HEK293 (cell line): ENCODE measurements at regions not wholly inside any gene's neighbourhood (a gene's known extent, or its start where the extent isn't known, plus 50 kb on each side); places are given as distances from the start of the nearest gene placed in this dataset.
"Not testable (repeated sequence)": the region's sequence is repeated elsewhere in the genome, so short reads cannot be mapped to it uniquely, and the experiment has no call there.

Experiments
- KLF16 ChIP-seq: fragments of 450-650 bp; formaldehyde crosslinking; IDR thresholded peaks from 2 replicates; pipeline ENCODE4 v1.5.1; 2017; ENCODE audit warnings: missing biosample characterization, missing genetic modification characterization
- YY1 ChIP-seq: fragments of 450-650 bp; formaldehyde crosslinking; IDR thresholded peaks from 2 replicates; pipeline ENCODE4 v1.5.1; 2018; ENCODE audit warnings: missing biosample characterization, missing genetic modification characterization
- ZBTB21 ChIP-seq: fragments of 450-650 bp; formaldehyde crosslinking; IDR thresholded peaks from 2 replicates; pipeline ENCODE4 v1.5.1; 2017; ENCODE audit warnings: missing biosample characterization, missing genetic modification characterization
- ZNF121 ChIP-seq: fragments of 450-650 bp; formaldehyde crosslinking; IDR thresholded peaks from 2 replicates; pipeline ENCODE4 v1.5.1; 2016; ENCODE audit warnings: missing biosample characterization, missing genetic modification characterization
- ZNF138 ChIP-seq: fragments of 450-650 bp; formaldehyde crosslinking; IDR thresholded peaks from 2 replicates; pipeline ENCODE4 v1.5.1; 2016; ENCODE audit warnings: missing biosample characterization, missing genetic modification characterization, borderline replicate concordance
- ZNF140 ChIP-seq: fragments of 450-650 bp; formaldehyde crosslinking; IDR thresholded peaks from 2 replicates; pipeline ENCODE4 v1.5.1; 2016; ENCODE audit warnings: missing biosample characterization, missing genetic modification characterization
- ZNF174 ChIP-seq: fragments of 450-650 bp; formaldehyde crosslinking; IDR thresholded peaks from 2 replicates; pipeline ENCODE4 v1.5.0; 2017; ENCODE audit warnings: missing biosample characterization, mild to moderate bottlenecking, missing genetic modification characterization
- ZNF23 ChIP-seq: fragments of 450-650 bp; formaldehyde crosslinking; IDR thresholded peaks from 2 replicates; pipeline ENCODE4 v1.5.1; 2016; ENCODE audit warnings: missing biosample characterization, missing genetic modification characterization, borderline replicate concordance
- TF ChIP-seq, protein P1 (sequence below): fragments of 450-650 bp; formaldehyde crosslinking; IDR thresholded peaks from 2 replicates; pipeline ENCODE4 v1.5.1; 2016; ENCODE audit warnings: missing biosample characterization, missing genetic modification characterization
- TF ChIP-seq, protein P2 (sequence below): fragments of 450-650 bp; formaldehyde crosslinking; IDR thresholded peaks from 2 replicates; pipeline ENCODE4 v1.5.1; 2016; ENCODE audit warnings: missing biosample characterization, missing genetic modification characterization, borderline replicate concordance

DNA sequence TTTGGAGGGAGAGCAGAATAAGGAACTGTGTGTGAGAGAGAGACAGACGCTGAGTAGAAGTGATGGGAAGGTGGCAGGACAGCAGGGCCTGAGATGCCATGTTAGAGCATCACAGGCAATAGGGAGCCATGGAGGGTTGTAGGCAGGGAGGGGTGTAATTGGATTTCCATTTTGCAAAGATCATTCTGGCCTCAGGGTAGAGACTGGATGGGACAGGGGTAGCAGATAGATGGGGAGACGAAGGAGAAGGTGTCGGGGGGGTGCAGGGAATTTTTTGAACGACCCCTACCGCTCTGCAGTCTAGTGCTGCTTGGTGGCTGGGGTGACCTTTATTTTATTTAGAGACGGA is 106.4 kb downstream of the CRLF3 start:
- not testable (repeated sequence) for TF ChIP-seq YY1 (tag by site-specific recombination); ZNF138; ZBTB21 (tag by site-specific recombination); ZNF23 (tag by site-specific recombination); KLF16 (tag by site-specific recombination); ZNF140; ZNF174 (tag by site-specific recombination); ZNF121 (tag by site-specific recombination)
- TF ChIP-seq, protein P1, sequence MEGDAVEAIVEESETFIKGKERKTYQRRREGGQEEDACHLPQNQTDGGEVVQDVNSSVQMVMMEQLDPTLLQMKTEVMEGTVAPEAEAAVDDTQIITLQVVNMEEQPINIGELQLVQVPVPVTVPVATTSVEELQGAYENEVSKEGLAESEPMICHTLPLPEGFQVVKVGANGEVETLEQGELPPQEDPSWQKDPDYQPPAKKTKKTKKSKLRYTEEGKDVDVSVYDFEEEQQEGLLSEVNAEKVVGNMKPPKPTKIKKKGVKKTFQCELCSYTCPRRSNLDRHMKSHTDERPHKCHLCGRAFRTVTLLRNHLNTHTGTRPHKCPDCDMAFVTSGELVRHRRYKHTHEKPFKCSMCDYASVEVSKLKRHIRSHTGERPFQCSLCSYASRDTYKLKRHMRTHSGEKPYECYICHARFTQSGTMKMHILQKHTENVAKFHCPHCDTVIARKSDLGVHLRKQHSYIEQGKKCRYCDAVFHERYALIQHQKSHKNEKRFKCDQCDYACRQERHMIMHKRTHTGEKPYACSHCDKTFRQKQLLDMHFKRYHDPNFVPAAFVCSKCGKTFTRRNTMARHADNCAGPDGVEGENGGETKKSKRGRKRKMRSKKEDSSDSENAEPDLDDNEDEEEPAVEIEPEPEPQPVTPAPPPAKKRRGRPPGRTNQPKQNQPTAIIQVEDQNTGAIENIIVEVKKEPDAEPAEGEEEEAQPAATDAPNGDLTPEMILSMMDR (tag by site-specific recombination) = not testable (repeated sequence)
- TF ChIP-seq, protein P2, sequence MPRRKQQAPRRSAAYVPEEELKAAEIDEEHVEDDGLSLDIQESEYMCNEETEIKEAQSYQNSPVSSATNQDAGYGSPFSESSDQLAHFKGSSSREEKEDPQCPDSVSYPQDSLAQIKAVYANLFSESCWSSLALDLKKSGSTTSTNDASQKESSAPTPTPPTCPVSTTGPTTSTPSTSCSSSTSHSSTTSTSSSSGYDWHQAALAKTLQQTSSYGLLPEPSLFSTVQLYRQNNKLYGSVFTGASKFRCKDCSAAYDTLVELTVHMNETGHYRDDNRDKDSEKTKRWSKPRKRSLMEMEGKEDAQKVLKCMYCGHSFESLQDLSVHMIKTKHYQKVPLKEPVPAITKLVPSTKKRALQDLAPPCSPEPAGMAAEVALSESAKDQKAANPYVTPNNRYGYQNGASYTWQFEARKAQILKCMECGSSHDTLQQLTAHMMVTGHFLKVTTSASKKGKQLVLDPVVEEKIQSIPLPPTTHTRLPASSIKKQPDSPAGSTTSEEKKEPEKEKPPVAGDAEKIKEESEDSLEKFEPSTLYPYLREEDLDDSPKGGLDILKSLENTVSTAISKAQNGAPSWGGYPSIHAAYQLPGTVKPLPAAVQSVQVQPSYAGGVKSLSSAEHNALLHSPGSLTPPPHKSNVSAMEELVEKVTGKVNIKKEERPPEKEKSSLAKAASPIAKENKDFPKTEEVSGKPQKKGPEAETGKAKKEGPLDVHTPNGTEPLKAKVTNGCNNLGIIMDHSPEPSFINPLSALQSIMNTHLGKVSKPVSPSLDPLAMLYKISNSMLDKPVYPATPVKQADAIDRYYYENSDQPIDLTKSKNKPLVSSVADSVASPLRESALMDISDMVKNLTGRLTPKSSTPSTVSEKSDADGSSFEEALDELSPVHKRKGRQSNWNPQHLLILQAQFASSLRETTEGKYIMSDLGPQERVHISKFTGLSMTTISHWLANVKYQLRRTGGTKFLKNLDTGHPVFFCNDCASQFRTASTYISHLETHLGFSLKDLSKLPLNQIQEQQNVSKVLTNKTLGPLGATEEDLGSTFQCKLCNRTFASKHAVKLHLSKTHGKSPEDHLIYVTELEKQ = not testable (repeated sequence)
